H9 (cell line): ENCODE measurements at regions not wholly inside any gene's neighbourhood (a gene's known extent, or its start where the extent isn't known, plus 50 kb on each side); places are given as distances from the start of the nearest gene placed in this dataset.

Experiments
- DNase-seq: peaks from one replicate; pipeline ENCODE4 v3.0.0-alpha.2; 2017
- H2AFZ ChIP-seq: one replicate; pipeline ENCODE4 v1.6.1; 2013; ENCODE audit warnings: mild to moderate bottlenecking, low read length, control low read depth, moderate library complexity
- H2AK5ac ChIP-seq: 2 replicates; pipeline ENCODE4 v1.6.1; 2013; ENCODE audit warnings: low read length, control low read depth, mixed read lengths; ENCODE audit not compliant: insufficient read length
- H2BK120ac ChIP-seq: one replicate; pipeline ENCODE4 v1.6.1; 2013; ENCODE audit warnings: low read depth, mild to moderate bottlenecking, low read length, control low read depth, inconsistent platforms; ENCODE audit not compliant: poor library complexity, severe bottlenecking
- H2BK12ac ChIP-seq: 2 replicates; pipeline ENCODE4 v1.6.1; 2013; ENCODE audit warnings: low read length, control low read depth, mixed read lengths, low read depth; ENCODE audit not compliant: insufficient read length
- H2BK15ac ChIP-seq: 2 replicates; pipeline ENCODE4 v1.6.1; 2013; ENCODE audit warnings: low read depth, low read length, control low read depth
- H2BK20ac ChIP-seq: one replicate; pipeline ENCODE4 v1.6.1; 2013; ENCODE audit warnings: low read depth, mild to moderate bottlenecking, low read length, control low read depth, inconsistent platforms; ENCODE audit not compliant: poor library complexity, severe bottlenecking
- H2BK5ac ChIP-seq: 2 replicates; pipeline ENCODE4 v1.6.1; 2013; ENCODE audit warnings: low read length, control low read depth, mixed read lengths; ENCODE audit not compliant: insufficient read length
- H3K14ac ChIP-seq: 2 replicates; pipeline ENCODE4 v1.6.1; 2013; ENCODE audit warnings: low read length, control low read depth; ENCODE audit not compliant: insufficient read depth
- H3K18ac ChIP-seq: 2 replicates; pipeline ENCODE4 v1.6.1; 2013; ENCODE audit warnings: low read depth, mild to moderate bottlenecking, mixed read lengths, low read length, control low read depth; ENCODE audit not compliant: insufficient read length
- H3K23ac ChIP-seq: 2 replicates; pipeline ENCODE4 v1.6.1; 2013; ENCODE audit warnings: low read length, control low read depth, mixed read lengths, low read depth; ENCODE audit not compliant: insufficient read length
- H3K23me2 ChIP-seq: 2 replicates; pipeline ENCODE4 v1.6.1; 2013; ENCODE audit warnings: low read depth, mild to moderate bottlenecking, mixed read lengths, low read length, control low read depth; ENCODE audit not compliant: insufficient read length, poor library complexity, severe bottlenecking
- H3K27ac ChIP-seq: 2 replicates; pipeline ENCODE4 v1.5.1; 2013; ENCODE audit warnings: low read length, control low read depth, mixed read lengths, low read depth; ENCODE audit not compliant: insufficient read length
- H3K27me3 ChIP-seq: 2 replicates; pipeline ENCODE4 v1.6.1; 2013; ENCODE audit warnings: low read length, control low read depth, inconsistent platforms; ENCODE audit not compliant: insufficient read depth
- H3K4ac ChIP-seq: 2 replicates; pipeline ENCODE4 v1.6.1; 2013; ENCODE audit warnings: low read depth, mild to moderate bottlenecking, control low read depth, inconsistent platforms, low read length, moderate library complexity
- H3K4me1 ChIP-seq: 2 replicates; pipeline ENCODE4 v1.6.1; 2013; ENCODE audit warnings: low read length, control low read depth, inconsistent platforms; ENCODE audit not compliant: insufficient read depth
- H3K4me2 ChIP-seq: 2 replicates; pipeline ENCODE4 v1.6.1; 2013; ENCODE audit warnings: low read length, control low read depth, mixed read lengths; ENCODE audit not compliant: insufficient read length, insufficient read depth
- H3K56ac ChIP-seq: 2 replicates; pipeline ENCODE4 v1.6.1; 2013; ENCODE audit warnings: low read depth, mild to moderate bottlenecking, mixed read lengths, low read length, control low read depth; ENCODE audit not compliant: insufficient read length
- H3K79me1 ChIP-seq: 2 replicates; pipeline ENCODE4 v1.6.1; 2013; ENCODE audit warnings: low read depth, mild to moderate bottlenecking, moderate library complexity, low read length, control low read depth, inconsistent platforms; ENCODE audit not compliant: insufficient read depth, poor library complexity, severe bottlenecking
- H3K79me2 ChIP-seq: 2 replicates; pipeline ENCODE4 v1.6.1; 2013; ENCODE audit warnings: low read length, control low read depth, inconsistent platforms; ENCODE audit not compliant: insufficient read depth
- H3K9ac ChIP-seq: 2 replicates; pipeline ENCODE4 v1.6.1; 2013; ENCODE audit warnings: low read length, control low read depth, mixed read lengths; ENCODE audit not compliant: insufficient read length; ENCODE audit errors: extremely low read depth
- H3K9me3 ChIP-seq: one replicate; pipeline ENCODE4 v1.6.1; 2013; ENCODE audit warnings: low read depth, low read length, inconsistent platforms; ENCODE audit not compliant: control insufficient read depth
- H3T11ph ChIP-seq: one replicate; pipeline ENCODE4 v1.6.1; 2013; ENCODE audit warnings: mild to moderate bottlenecking, low read length, control low read depth, inconsistent platforms
- H4K20me1 ChIP-seq: one replicate; pipeline ENCODE4 v1.6.1; 2013; ENCODE audit not compliant: control insufficient read depth, insufficient read length, insufficient read depth
- H4K5ac ChIP-seq: 2 replicates; pipeline ENCODE4 v1.6.1; 2013; ENCODE audit warnings: low read depth, mild to moderate bottlenecking, mixed read lengths, low read length, control low read depth; ENCODE audit not compliant: insufficient read length
- H4K8ac ChIP-seq: replicated peaks from 2 replicates; pipeline ENCODE4 v1.6.1; 2013; ENCODE audit warnings: low read length, control low read depth, mixed read lengths, low read depth; ENCODE audit not compliant: insufficient read length
- H4K91ac ChIP-seq: 2 replicates; pipeline ENCODE4 v1.6.1; 2013; ENCODE audit warnings: low read depth, mild to moderate bottlenecking, moderate library complexity, mixed read lengths, low read length, control low read depth; ENCODE audit not compliant: insufficient read length
- H3K27ac Mint-ChIP-seq, 3 experiments: 2 replicates in 2 of 3; 3 replicates in 1 of 3; pipeline ENCODE4 v1.8.0; 2020 to 2021; ENCODE audit warnings: mixed read lengths in 3 of 3, mild to moderate bottlenecking in 1 of 3, moderate library complexity in 1 of 3
- H3K27me3 Mint-ChIP-seq: 2 replicates; pipeline ENCODE4 v1.8.0; 2021; ENCODE audit warnings: low read depth, mild to moderate bottlenecking, moderate library complexity, mixed read lengths
- H3K36me3 Mint-ChIP-seq, 3 experiments: 2 replicates in 2 of 3; 3 replicates in 1 of 3; pipeline ENCODE4 v1.8.0; 2020 to 2021; ENCODE audit warnings: low read depth in 3 of 3, mixed read lengths in 3 of 3; ENCODE audit not compliant: insufficient read depth in 1 of 3
- H3K4me1 Mint-ChIP-seq, 2 experiments: 2 replicates each; pipeline ENCODE4 v1.8.0; 2020; ENCODE audit warnings: mixed read lengths in 2 of 2
- H3K4me3 Mint-ChIP-seq, 2 experiments: 2 replicates in 1 of 2; 3 replicates in 1 of 2; pipeline ENCODE4 v1.8.0; 2020 to 2021; ENCODE audit warnings: mild to moderate bottlenecking in 2 of 2, mixed read lengths in 2 of 2, moderate library complexity in 1 of 2
- H3K9me3 Mint-ChIP-seq, 2 experiments: 2 replicates in 1 of 2; 3 replicates in 1 of 2; pipeline ENCODE4 v1.8.0; 2020; ENCODE audit warnings: mild to moderate bottlenecking in 2 of 2, mixed read lengths in 2 of 2, moderate library complexity in 1 of 2
- WGBS: extraction: QIAGEN DNeasy Blood & Tissue Kit; methylation state at CpG from one replicate; pipeline ENCODE4 v1.1.7; 2013; ENCODE audit warnings: missing lambda C conversion rate, low lambda C conversion rate, mixed read lengths; ENCODE audit not compliant: insufficient read length; ENCODE audit errors: extremely low coverage; 5-methylcytosine and 5-hydroxymethylcytosine counted together
- TF ChIP-seq, protein P1 (sequence below): fragments of 200-600 bp; sonication (generic); conservative IDR thresholded peaks from 3 replicates; pipeline ENCODE4 v1.8.0; 2021; ENCODE audit warnings: antibody characterized with exemption, mild to moderate bottlenecking

GRCh38 chr22:48737461-48738203 is 1090.0 kb downstream of the BRD1 start:
- no peak overlapping the region for H4K91ac ChIP-seq
- no peak overlapping the region for H4K5ac ChIP-seq
- no peak overlapping the region for H3K56ac ChIP-seq
- DNase-seq = no peak
- H3K79me1 ChIP-seq = no peaks in the 10 kb centered on the region
- H3K23me2 ChIP-seq = no peaks in the 10 kb centered on the region
- no peak overlapping the region for H2BK20ac ChIP-seq
- TF ChIP-seq, protein P1, sequence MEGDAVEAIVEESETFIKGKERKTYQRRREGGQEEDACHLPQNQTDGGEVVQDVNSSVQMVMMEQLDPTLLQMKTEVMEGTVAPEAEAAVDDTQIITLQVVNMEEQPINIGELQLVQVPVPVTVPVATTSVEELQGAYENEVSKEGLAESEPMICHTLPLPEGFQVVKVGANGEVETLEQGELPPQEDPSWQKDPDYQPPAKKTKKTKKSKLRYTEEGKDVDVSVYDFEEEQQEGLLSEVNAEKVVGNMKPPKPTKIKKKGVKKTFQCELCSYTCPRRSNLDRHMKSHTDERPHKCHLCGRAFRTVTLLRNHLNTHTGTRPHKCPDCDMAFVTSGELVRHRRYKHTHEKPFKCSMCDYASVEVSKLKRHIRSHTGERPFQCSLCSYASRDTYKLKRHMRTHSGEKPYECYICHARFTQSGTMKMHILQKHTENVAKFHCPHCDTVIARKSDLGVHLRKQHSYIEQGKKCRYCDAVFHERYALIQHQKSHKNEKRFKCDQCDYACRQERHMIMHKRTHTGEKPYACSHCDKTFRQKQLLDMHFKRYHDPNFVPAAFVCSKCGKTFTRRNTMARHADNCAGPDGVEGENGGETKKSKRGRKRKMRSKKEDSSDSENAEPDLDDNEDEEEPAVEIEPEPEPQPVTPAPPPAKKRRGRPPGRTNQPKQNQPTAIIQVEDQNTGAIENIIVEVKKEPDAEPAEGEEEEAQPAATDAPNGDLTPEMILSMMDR = no peak
- H3K14ac ChIP-seq = no peak overlapping the region
- Mint-ChIP-seq H3K4me1 (no peaks in the 10 kb centered on the region), H3K36me3 (peaks cover 7 to 21% (median 21%) of the 10 kb centered on the region in 3 experiments), H3K4me3 (no peak overlapping the region), H3K27me3 (no peaks in the 10 kb centered on the region), H3K27ac (no peak overlapping the region), H3K9me3 (peaks cover 0 to 4% of the 10 kb centered on the region in 2 experiments; a peak in 3 of 5 replicates)
- no peak overlapping the region for H2BK15ac ChIP-seq
- no peak overlapping the region for H2BK120ac ChIP-seq
- H3K27me3 ChIP-seq = no peaks in the 10 kb centered on the region
- no peaks in the 10 kb centered on the region for H4K20me1 ChIP-seq
- H3K27ac ChIP-seq = no peak overlapping the region
- H3K79me2 ChIP-seq = no peaks in the 10 kb centered on the region
- no peak overlapping the region for H4K8ac ChIP-seq
- no peak overlapping the region for H2AK5ac ChIP-seq
- no peaks in the 10 kb centered on the region for H3K9me3 ChIP-seq
- H2BK12ac ChIP-seq = no peak overlapping the region
- no peak overlapping the region for H3K9ac ChIP-seq
- no peak overlapping the region for H3T11ph ChIP-seq
- H3K23ac ChIP-seq = no peak overlapping the region
- H3K4me1 ChIP-seq = no peaks in the 10 kb centered on the region
- no peak overlapping the region for H2BK5ac ChIP-seq
- WGBS = no CpG with 5 or more reads among the region's 22 CpGs
- no peak overlapping the region for H2AFZ ChIP-seq
- H3K4me2 ChIP-seq = no peak overlapping the region
- H3K18ac ChIP-seq = no peak overlapping the region
- no peak overlapping the region for H3K4ac ChIP-seq
